HepG2 (cell line): ENCODE measurements at regions not wholly inside any gene's neighbourhood (a gene's known extent, or its start where the extent isn't known, plus 50 kb on each side); places are given as distances from the start of the nearest gene placed in this dataset.
"Not testable (repeated sequence)": the region's sequence is repeated elsewhere in the genome, so short reads cannot be mapped to it uniquely, and the experiment has no call there.

Experiments used
- EP300 ChIP-seq, 3 experiments: sonication (generic) in 1 of 3; formaldehyde crosslinking in 1 of 3; IDR thresholded peaks; 2 replicates each; pipeline versions ENCODE4 v1.5.1 to v1.6.1; 2011 to 2020; ENCODE audit warnings: low read depth in 2 of 3, low read length in 2 of 3, borderline replicate concordance in 1 of 3, improper control_type of control experiment in 1 of 3, mild to moderate bottlenecking in 1 of 3, missing genetic modification reagents in 1 of 3, moderate library complexity in 1 of 3
- FOXK1 ChIP-seq: sonication (generic); formaldehyde crosslinking; IDR thresholded peaks from 2 replicates; pipeline ENCODE4 v1.4.0; 2020; ENCODE audit warnings: low read depth, missing genetic modification reagents, borderline replicate concordance
- HDAC1 ChIP-seq: sonication (generic); formaldehyde crosslinking; IDR thresholded peaks from 2 replicates; pipeline ENCODE4 v1.5.1; 2020; ENCODE audit warnings: mild to moderate bottlenecking, missing genetic modification reagents
- POLR2A ChIP-seq, 2 experiments: IDR thresholded peaks; 2 replicates each; pipeline ENCODE4 v1.6.1; 2011; ENCODE audit warnings: low read depth in 2 of 2, low read length in 2 of 2, mild to moderate bottlenecking in 1 of 2, moderate library complexity in 1 of 2; ENCODE audit not compliant: insufficient read depth in 1 of 2
- ZMYM3 ChIP-seq: sonication (generic); formaldehyde crosslinking; IDR thresholded peaks from 2 replicates; pipeline ENCODE4 v1.5.1; 2020; ENCODE audit warnings: mild to moderate bottlenecking, missing genetic modification reagents
- TF ChIP-seq, protein P1 (sequence below): sonication (generic); formaldehyde crosslinking; IDR thresholded peaks from 2 replicates; pipeline ENCODE4 v1.4.0; 2020; ENCODE audit warnings: missing genetic modification reagents
- TF ChIP-seq, protein P2 (sequence below): sonication (generic); formaldehyde crosslinking; IDR thresholded peaks from 2 replicates; pipeline ENCODE4 v1.4.0; 2020; ENCODE audit warnings: missing genetic modification reagents, borderline replicate concordance
- TF ChIP-seq, protein P3 (sequence below): sonication (generic); formaldehyde crosslinking; IDR thresholded peaks from 2 replicates; pipeline ENCODE4 v1.5.0; 2020; ENCODE audit warnings: mild to moderate bottlenecking, missing genetic modification reagents, moderate library complexity

DNA sequence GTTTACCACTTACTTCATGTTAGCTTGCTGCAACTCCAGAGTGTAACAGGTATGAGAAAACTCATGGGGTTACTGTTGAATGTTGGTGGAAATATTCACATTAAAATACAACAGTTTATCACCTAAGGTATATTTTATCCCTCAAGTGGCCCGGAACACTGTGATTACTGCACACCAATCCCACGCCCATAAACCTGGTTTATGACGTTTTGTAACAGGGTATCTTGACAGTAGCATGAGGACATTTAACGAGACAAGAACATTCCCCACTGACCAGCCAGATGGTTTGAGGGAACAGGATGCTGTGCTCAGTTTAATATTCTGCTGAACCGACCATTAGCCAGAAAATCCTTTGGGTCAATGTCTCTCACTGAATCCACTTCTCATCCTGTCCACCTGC, 98.3 kb upstream of the DRD5 start:
- not testable (repeated sequence) for TF ChIP-seq EP300 (IDR thresholded peaks at IDR 0.05; ENCODE audit: low read depth in 2 of 2, low read length in 2 of 2); EP300 (CRISPR knock-in tag; IDR thresholded peaks at IDR 0.05; ENCODE audit: borderline replicate concordance); POLR2A (IDR thresholded peaks at IDR 0.05; ENCODE audit: insufficient read depth in 1 of 2, low read depth in 2 of 2, low read length in 2 of 2); FOXK1; HDAC1; ZMYM3 (CRISPR knock-in tag)
- TF ChIP-seq, protein P1, sequence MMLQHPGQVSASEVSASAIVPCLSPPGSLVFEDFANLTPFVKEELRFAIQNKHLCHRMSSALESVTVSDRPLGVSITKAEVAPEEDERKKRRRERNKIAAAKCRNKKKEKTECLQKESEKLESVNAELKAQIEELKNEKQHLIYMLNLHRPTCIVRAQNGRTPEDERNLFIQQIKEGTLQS (CRISPR knock-in tag) = not testable (repeated sequence)
- TF ChIP-seq, protein P2, sequence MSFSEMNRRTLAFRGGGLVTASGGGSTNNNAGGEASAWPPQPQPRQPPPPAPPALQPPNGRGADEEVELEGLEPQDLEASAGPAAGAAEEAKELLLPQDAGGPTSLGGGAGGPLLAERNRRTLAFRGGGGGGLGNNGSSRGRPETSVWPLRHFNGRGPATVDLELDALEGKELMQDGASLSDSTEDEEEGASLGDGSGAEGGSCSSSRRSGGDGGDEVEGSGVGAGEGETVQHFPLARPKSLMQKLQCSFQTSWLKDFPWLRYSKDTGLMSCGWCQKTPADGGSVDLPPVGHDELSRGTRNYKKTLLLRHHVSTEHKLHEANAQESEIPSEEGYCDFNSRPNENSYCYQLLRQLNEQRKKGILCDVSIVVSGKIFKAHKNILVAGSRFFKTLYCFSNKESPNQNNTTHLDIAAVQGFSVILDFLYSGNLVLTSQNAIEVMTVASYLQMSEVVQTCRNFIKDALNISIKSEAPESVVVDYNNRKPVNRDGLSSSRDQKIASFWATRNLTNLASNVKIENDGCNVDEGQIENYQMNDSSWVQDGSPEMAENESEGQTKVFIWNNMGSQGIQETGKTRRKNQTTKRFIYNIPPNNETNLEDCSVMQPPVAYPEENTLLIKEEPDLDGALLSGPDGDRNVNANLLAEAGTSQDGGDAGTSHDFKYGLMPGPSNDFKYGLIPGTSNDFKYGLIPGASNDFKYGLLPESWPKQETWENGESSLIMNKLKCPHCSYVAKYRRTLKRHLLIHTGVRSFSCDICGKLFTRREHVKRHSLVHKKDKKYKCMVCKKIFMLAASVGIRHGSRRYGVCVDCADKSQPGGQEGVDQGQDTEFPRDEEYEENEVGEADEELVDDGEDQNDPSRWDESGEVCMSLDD (CRISPR knock-in tag) = not testable (repeated sequence)
- TF ChIP-seq, protein P3, sequence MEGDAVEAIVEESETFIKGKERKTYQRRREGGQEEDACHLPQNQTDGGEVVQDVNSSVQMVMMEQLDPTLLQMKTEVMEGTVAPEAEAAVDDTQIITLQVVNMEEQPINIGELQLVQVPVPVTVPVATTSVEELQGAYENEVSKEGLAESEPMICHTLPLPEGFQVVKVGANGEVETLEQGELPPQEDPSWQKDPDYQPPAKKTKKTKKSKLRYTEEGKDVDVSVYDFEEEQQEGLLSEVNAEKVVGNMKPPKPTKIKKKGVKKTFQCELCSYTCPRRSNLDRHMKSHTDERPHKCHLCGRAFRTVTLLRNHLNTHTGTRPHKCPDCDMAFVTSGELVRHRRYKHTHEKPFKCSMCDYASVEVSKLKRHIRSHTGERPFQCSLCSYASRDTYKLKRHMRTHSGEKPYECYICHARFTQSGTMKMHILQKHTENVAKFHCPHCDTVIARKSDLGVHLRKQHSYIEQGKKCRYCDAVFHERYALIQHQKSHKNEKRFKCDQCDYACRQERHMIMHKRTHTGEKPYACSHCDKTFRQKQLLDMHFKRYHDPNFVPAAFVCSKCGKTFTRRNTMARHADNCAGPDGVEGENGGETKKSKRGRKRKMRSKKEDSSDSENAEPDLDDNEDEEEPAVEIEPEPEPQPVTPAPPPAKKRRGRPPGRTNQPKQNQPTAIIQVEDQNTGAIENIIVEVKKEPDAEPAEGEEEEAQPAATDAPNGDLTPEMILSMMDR (CRISPR knock-in tag) = not testable (repeated sequence)
